Panc1 (cell line): ENCODE measurements at regions not wholly inside any gene's neighbourhood (a gene's known extent, or its start where the extent isn't known, plus 50 kb on each side); places are given as distances from the start of the nearest gene placed in this dataset.

Source experiments
- ATAC-seq: fragments of 200-7000 bp; cut with Tn5 transposase; 2 replicates; pipeline ENCODE4 v1.9.1; 2020; ENCODE audit warnings: mild to moderate bottlenecking, moderate library complexity
- BruUV-seq: library from RNA; stranded (reverse); fragments of 400-500 nt; replicated peaks from 2 replicates; lab custom pipeline; 2021; lab: Mats Ljungman, UMichigan
- CTCF ChIA-PET: fragments of 300-600 bp; sonication (Branson Sonifier 250); formaldehyde crosslinking; loops from one replicate; lab custom pipeline; 2022; ENCODE audit warnings: antibody characterized with exemption; lab: Charles Lee
- POLR2A ChIA-PET: fragments of 300-600 bp; sonication (Branson Sonifier 250); formaldehyde crosslinking; loops from one replicate; lab custom pipeline; 2022; ENCODE audit warnings: antibody characterized with exemption; lab: Charles Lee
- DNase-seq: peaks from one replicate; pipeline ENCODE4 v3.0.0-alpha.2; 2010; ENCODE audit warnings: low read depth, low spot score
- H3K27ac ChIP-seq: 2 replicates; pipeline ENCODE4 v1.5.1; 2011; ENCODE audit warnings: mild to moderate bottlenecking, low read length, inconsistent platforms
- H3K27me3 ChIP-seq: fragments of 200-500 bp; sonication (Bioruptor generic); 2 replicates; pipeline ENCODE4 v1.6.0; 2014; ENCODE audit warnings: low read length, inconsistent platforms; ENCODE audit not compliant: control insufficient read depth, insufficient read depth
- H3K36me3 ChIP-seq: fragments of 200-500 bp; sonication (Bioruptor generic); 2 replicates; pipeline ENCODE4 v1.5.1; 2014; ENCODE audit warnings: inconsistent platforms, mild to moderate bottlenecking, low read length, moderate library complexity; ENCODE audit not compliant: control insufficient read depth, insufficient read depth
- H3K4me1 ChIP-seq: 2 replicates; pipeline ENCODE4 v1.5.1; 2011; ENCODE audit warnings: inconsistent platforms, mild to moderate bottlenecking, low read length, moderate library complexity; ENCODE audit not compliant: control insufficient read depth, insufficient read depth
- H3K4me3 ChIP-seq, 2 experiments: 2 replicates each; pipeline ENCODE4 v1.5.1; 2011 to 2012; ENCODE audit warnings: low read depth in 2 of 2, low read length in 2 of 2, mild to moderate bottlenecking in 2 of 2, inconsistent platforms in 1 of 2, moderate library complexity in 1 of 2
- H3K9me3 ChIP-seq: fragments of 200-500 bp; sonication (Bioruptor generic); 2 replicates; pipeline ENCODE4 v1.5.1; 2014; ENCODE audit warnings: low read depth, mild to moderate bottlenecking, inconsistent platforms, low read length, moderate library complexity; ENCODE audit not compliant: control insufficient read depth, insufficient read depth
- POLR2AphosphoS5 ChIP-seq: IDR thresholded peaks from 2 replicates; pipeline ENCODE4 v1.6.1; 2012; ENCODE audit warnings: mild to moderate bottlenecking, low read depth, low read length, moderate library complexity
- SIN3A ChIP-seq: IDR thresholded peaks from 2 replicates; pipeline ENCODE4 v1.6.1; 2012; ENCODE audit warnings: low read depth, mild to moderate bottlenecking, low read length, moderate library complexity, borderline replicate concordance; ENCODE audit not compliant: insufficient read depth
- TCF7L2 ChIP-seq: IDR thresholded peaks from 2 replicates; pipeline ENCODE4 v1.6.1; 2011; ENCODE audit warnings: mild to moderate bottlenecking, low read depth, low read length, inconsistent platforms
- in situ Hi-C: cut with HindIII; loops from 2 replicates; pipeline ENCODE4 v1.10.0; 2016; ENCODE audit warnings: low sequenced_read_pairs, low pct_unique_long_range_greater_than_20kb
- intact Hi-C: fragments of 100-400 bp; cut with micrococcal nuclease; formaldehyde crosslinking; loops from one replicate; pipeline ENCODE4 v1.10.0; 2022; ENCODE audit not compliant: unreplicated experiment
- TF ChIP-seq, protein P1 (sequence below), 2 experiments: IDR thresholded peaks; 2 replicates each; pipeline ENCODE4 v1.6.1; 2011 to 2012; ENCODE audit warnings: low read depth in 2 of 2, control low read depth in 1 of 2, low read length in 1 of 2, mild to moderate bottlenecking in 1 of 2, moderate library complexity in 1 of 2; ENCODE audit not compliant: insufficient read depth in 1 of 2
- TF ChIP-seq, protein P2 (sequence below): fragments of 450-650 bp; IDR thresholded peaks from 2 replicates; pipeline ENCODE4 v1.5.1; 2017; ENCODE audit warnings: mild to moderate bottlenecking

DNA sequence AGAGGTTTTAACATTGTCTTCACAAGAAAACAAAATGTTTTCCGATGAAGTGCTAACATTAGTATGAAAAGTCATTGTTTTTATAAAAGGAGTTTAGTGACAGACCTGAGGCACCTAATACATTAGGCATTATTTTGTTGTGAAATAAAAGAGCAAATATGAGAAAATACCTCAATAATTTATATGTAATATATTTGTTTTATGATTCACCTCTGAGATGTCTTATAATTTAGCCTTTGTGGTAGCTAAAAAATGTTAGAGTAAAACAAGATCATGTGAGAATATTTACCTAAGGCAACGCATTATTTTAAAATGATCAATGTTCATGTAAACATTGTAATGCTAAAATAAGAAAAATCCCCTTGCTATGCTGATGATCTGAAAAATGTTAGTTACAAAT lies 100.9 kb upstream of the WDFY3 start:
- intact Hi-C loops (no loop called here), in situ Hi-C loops (no loop called here)
- CTCF ChIA-PET: no interaction called here
- no peak overlapping the region for H3K4me3 ChIP-seq
- DNase-seq: no peak
- ATAC-seq: no peak
- no peaks in the 10 kb centered on the region for H3K36me3 ChIP-seq
- H3K27ac ChIP-seq: no peak overlapping the region
- BruUV-seq: no TSS peak
- no peaks in the 10 kb centered on the region for H3K9me3 ChIP-seq
- H3K4me1 ChIP-seq: no peaks in the 10 kb centered on the region
- TF ChIP-seq TCF7L2 (no peak), POLR2AphosphoS5 (no peak), SIN3A (no peak)
- TF ChIP-seq, protein P1, sequence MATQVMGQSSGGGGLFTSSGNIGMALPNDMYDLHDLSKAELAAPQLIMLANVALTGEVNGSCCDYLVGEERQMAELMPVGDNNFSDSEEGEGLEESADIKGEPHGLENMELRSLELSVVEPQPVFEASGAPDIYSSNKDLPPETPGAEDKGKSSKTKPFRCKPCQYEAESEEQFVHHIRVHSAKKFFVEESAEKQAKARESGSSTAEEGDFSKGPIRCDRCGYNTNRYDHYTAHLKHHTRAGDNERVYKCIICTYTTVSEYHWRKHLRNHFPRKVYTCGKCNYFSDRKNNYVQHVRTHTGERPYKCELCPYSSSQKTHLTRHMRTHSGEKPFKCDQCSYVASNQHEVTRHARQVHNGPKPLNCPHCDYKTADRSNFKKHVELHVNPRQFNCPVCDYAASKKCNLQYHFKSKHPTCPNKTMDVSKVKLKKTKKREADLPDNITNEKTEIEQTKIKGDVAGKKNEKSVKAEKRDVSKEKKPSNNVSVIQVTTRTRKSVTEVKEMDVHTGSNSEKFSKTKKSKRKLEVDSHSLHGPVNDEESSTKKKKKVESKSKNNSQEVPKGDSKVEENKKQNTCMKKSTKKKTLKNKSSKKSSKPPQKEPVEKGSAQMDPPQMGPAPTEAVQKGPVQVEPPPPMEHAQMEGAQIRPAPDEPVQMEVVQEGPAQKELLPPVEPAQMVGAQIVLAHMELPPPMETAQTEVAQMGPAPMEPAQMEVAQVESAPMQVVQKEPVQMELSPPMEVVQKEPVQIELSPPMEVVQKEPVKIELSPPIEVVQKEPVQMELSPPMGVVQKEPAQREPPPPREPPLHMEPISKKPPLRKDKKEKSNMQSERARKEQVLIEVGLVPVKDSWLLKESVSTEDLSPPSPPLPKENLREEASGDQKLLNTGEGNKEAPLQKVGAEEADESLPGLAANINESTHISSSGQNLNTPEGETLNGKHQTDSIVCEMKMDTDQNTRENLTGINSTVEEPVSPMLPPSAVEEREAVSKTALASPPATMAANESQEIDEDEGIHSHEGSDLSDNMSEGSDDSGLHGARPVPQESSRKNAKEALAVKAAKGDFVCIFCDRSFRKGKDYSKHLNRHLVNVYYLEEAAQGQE (IDR thresholded peaks at IDR 0.05; ENCODE audit: insufficient read depth in 1 of 2, low read depth in 2 of 2, low read length in 1 of 2): no peak
- TF ChIP-seq, protein P2, sequence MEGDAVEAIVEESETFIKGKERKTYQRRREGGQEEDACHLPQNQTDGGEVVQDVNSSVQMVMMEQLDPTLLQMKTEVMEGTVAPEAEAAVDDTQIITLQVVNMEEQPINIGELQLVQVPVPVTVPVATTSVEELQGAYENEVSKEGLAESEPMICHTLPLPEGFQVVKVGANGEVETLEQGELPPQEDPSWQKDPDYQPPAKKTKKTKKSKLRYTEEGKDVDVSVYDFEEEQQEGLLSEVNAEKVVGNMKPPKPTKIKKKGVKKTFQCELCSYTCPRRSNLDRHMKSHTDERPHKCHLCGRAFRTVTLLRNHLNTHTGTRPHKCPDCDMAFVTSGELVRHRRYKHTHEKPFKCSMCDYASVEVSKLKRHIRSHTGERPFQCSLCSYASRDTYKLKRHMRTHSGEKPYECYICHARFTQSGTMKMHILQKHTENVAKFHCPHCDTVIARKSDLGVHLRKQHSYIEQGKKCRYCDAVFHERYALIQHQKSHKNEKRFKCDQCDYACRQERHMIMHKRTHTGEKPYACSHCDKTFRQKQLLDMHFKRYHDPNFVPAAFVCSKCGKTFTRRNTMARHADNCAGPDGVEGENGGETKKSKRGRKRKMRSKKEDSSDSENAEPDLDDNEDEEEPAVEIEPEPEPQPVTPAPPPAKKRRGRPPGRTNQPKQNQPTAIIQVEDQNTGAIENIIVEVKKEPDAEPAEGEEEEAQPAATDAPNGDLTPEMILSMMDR: no peak
- POLR2A ChIA-PET: interaction anchor here (0.7 kb wide), 1 partner anchor 8 kb away, joined by 3 read pairs; no protein-coding TSS in a partner anchor
- no peaks in the 10 kb centered on the region; the same call in 1 of the 2 replicates for H3K27me3 ChIP-seq

DNA sequence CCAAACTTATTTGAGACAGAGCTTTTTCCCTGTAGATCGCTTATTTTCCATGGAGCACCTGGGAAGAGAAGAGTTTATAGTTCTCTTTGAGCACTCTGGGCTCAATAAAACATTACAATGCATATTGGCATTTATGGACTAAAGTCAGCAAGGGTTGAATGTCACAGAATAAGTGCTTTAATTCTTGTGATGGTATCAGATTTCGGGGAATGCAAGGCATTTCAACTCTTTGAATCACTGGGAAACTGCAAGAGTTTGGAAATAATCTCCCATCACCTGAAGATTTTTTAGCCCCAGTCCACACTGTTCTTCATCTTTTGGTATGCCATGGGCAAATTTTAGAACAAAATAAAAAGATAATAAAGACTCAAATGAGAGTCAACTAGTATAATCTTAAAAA lies 111.5 kb upstream of the WDFY3 start:
- CTCF ChIA-PET: no interaction called here
- no peak for ATAC-seq
- intact Hi-C loops (no loop called here), in situ Hi-C loops (no loop called here)
- no peak overlapping the region for H3K27ac ChIP-seq
- BruUV-seq: no TSS peak
- H3K4me3 ChIP-seq: no peak overlapping the region
- H3K4me1 ChIP-seq: no peaks in the 10 kb centered on the region
- DNase-seq: no peak
- H3K9me3 ChIP-seq: peaks cover 8% of the 10 kb centered on the region; the same call in 1 of the 2 replicates
- no peaks in the 10 kb centered on the region for H3K36me3 ChIP-seq
- no peaks in the 10 kb centered on the region for H3K27me3 ChIP-seq
- POLR2A ChIA-PET: no interaction called here
- TF ChIP-seq, protein P1 (IDR thresholded peaks at IDR 0.05; ENCODE audit: insufficient read depth in 1 of 2, low read depth in 2 of 2, low read length in 1 of 2): no peak
- no peak for TF ChIP-seq SIN3A
- TF ChIP-seq TCF7L2: no peak
- TF ChIP-seq POLR2AphosphoS5: no peak
